NT2/D1 (cell line): ENCODE measurements at regions not wholly inside any gene's neighbourhood (a gene's known extent, or its start where the extent isn't known, plus 50 kb on each side); places are given as distances from the start of the nearest gene placed in this dataset.

ENCODE experiments used
- DNase-seq: peaks from one replicate; pipeline ENCODE4 v3.0.0-alpha.2; 2011; ENCODE audit warnings: low read depth, low spot score
- H3K27me3 ChIP-seq: 2 replicates; pipeline ENCODE4 v1.6.0; 2011; ENCODE audit warnings: mild to moderate bottlenecking; ENCODE audit not compliant: insufficient read length, insufficient read depth
- H3K36me3 ChIP-seq: 2 replicates; pipeline ENCODE4 v1.6.1; 2011; ENCODE audit warnings: mild to moderate bottlenecking, low read length, mixed read lengths; ENCODE audit not compliant: insufficient read depth, insufficient read length
- H3K4me1 ChIP-seq: 2 replicates; pipeline ENCODE4 v1.5.1; 2011; ENCODE audit not compliant: insufficient read depth, insufficient read length
- H3K4me3 ChIP-seq: 2 replicates; pipeline ENCODE4 v1.5.1; 2011; ENCODE audit warnings: low read depth; ENCODE audit not compliant: insufficient read length
- H3K9ac ChIP-seq: 2 replicates; pipeline ENCODE4 v1.6.0; 2011; ENCODE audit warnings: low read depth; ENCODE audit not compliant: insufficient read length
- H3K9me3 ChIP-seq: 2 replicates; pipeline ENCODE4 v1.5.1; 2011; ENCODE audit warnings: mild to moderate bottlenecking, low read length; ENCODE audit not compliant: insufficient read depth
- SUZ12 ChIP-seq: IDR thresholded peaks from 2 replicates; pipeline ENCODE4 v1.6.1; 2011; ENCODE audit not compliant: insufficient read length, insufficient read depth; ENCODE audit errors: extremely low read depth
- YY1 ChIP-seq: IDR thresholded peaks from 2 replicates; pipeline ENCODE4 v1.6.1; 2011; ENCODE audit not compliant: insufficient read length, insufficient read depth
- ZNF274 ChIP-seq: IDR thresholded peaks from 2 replicates; pipeline ENCODE4 v1.6.1; 2011; ENCODE audit warnings: mild to moderate bottlenecking, low read depth, low read length

DNA sequence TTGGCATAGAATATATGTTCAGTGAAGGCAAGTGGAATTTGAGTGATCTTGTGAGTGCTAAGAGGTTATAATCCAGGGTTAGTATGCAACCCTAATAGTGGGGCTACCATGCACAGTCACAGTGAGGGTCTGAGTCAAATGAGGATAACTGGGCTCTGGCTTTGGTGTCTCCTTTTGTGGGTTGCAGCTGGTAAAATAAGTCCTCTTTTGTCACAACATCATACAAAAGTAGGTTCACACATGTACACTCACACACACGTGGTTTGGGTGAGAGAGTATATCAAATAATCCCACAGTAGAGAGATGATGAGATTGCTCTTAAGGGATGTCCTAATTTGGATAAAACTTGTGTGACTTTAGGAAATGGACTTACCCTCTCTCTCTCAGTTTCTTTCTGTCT lies 79.6 kb upstream of the EOLA2 start:
- no peak overlapping the region for H3K4me3 ChIP-seq
- no peaks in the 10 kb centered on the region for H3K27me3 ChIP-seq
- H3K9me3 ChIP-seq: no peaks in the 10 kb centered on the region
- TF ChIP-seq SUZ12 (no peak), YY1 (no peak), ZNF274 (no peak)
- no peak overlapping the region for H3K9ac ChIP-seq
- H3K36me3 ChIP-seq: no peaks in the 10 kb centered on the region
- no peaks in the 10 kb centered on the region for H3K4me1 ChIP-seq
- no peak for DNase-seq

DNA sequence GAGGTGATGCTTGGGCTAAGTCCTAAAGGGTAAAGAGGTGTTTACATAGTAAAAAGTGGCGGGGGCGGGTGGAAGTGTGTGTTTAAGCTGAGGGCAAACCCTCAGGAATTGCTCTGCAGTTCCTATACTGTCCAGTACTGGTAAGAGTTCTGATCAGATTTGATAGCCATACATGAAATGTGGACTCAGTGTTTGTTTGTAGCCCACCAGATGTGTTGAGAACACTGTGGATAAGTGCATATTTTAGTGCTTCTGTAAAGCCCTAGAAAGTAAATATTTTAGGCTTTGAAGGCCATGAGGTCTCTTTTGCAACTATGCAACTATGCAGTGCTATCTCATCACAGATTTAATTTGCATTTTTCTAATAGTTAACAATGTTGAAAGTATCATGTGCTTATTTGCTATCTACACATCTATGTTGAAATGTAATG lies 80.7 kb upstream of the EOLA2 start:
- TF ChIP-seq SUZ12: no peak
- no peak for TF ChIP-seq ZNF274
- TF ChIP-seq YY1: no peak
- H3K27me3 ChIP-seq: no peaks in the 10 kb centered on the region
- no peaks in the 10 kb centered on the region for H3K9me3 ChIP-seq
- no peaks in the 10 kb centered on the region for H3K4me1 ChIP-seq
- DNase-seq: no peak
- no peaks in the 10 kb centered on the region for H3K36me3 ChIP-seq
- no peak overlapping the region for H3K4me3 ChIP-seq
- H3K9ac ChIP-seq: no peak overlapping the region

DNA sequence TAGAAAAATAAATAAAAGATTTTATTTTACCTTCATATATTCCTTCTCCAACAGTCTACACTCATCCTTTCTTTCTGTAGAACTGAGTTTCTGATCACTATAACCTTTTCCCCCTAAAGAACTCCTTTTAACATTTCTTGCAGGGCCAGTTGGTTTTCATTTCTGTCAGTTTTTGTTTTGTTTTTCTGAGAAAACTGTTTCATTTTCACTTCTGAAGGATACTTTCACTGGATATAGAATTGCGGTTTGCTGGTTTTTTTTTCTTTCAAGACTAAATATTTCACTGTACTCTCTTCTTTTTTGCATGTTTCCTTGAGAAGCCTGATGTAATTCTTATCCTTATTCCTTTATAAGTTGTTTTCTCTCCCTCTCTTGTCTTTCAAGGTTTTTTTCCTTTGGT lies 90.4 kb upstream of the EOLA2 start:
- no peak overlapping the region for H3K9ac ChIP-seq
- no peak for DNase-seq

DNA sequence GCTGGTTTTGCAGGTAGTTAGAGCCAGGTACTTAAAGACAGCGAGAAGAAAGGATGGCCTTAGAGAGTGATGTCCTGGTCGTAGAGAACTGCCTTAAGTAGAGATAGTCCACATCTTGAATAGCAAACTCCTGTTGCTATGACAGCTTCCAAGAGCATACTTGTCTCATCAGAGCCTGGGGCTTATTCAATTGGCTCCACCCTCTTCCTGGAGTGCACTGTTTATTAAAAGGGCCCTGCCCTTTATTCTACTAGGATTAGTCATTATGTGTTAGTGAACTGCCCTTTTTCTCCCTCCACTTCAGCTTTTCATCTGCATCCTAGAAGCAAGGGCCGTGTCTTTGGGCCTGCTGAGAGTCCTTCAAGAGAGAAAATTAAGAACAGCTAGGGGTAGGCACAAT lies 94.5 kb upstream of the EOLA2 start:
- Histone ChIP-seq H3K4me1 (no peaks in the 10 kb centered on the region), H3K27me3 (no peaks in the 10 kb centered on the region), H3K9ac (no peak overlapping the region), H3K4me3 (no peak overlapping the region), H3K36me3 (no peaks in the 10 kb centered on the region), H3K9me3 (no peaks in the 10 kb centered on the region)
- no peak for TF ChIP-seq YY1
- no peak for TF ChIP-seq ZNF274
- TF ChIP-seq SUZ12: no peak
- DNase-seq: peak; percentile 2

More for the DNA sequence above, 90.4 kb upstream of the EOLA2 start:
- no peaks in the 10 kb centered on the region for H3K36me3 ChIP-seq
- H3K9me3 ChIP-seq: no peaks in the 10 kb centered on the region
- no peaks in the 10 kb centered on the region for H3K4me1 ChIP-seq
- no peak overlapping the region for H3K4me3 ChIP-seq
- H3K27me3 ChIP-seq: no peaks in the 10 kb centered on the region
- TF ChIP-seq YY1 (no peak), ZNF274 (no peak), SUZ12 (no peak)

DNA sequence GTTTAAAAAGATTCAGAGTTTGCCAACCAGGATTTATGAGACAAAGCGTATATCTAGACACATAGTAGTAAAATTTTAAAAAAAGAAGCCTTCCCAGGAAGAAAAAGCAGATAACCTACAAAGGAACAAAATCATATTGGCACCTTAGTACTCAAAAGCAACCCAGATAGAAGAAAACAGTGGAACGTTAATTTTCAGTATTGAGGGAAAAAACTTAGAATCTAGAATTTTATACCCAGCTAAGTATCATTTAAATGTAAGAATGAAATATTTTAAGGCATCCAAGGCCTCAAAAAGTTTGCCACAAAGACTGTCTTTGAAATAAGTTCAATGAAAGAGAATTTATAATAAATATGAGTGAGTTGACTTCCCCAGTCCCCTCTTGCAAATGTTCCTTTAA lies 96.5 kb upstream of the EOLA2 start:
- no peaks in the 10 kb centered on the region for H3K27me3 ChIP-seq
- no peak for DNase-seq
- H3K4me1 ChIP-seq: no peaks in the 10 kb centered on the region
- no peak overlapping the region for H3K9ac ChIP-seq
- H3K9me3 ChIP-seq: no peaks in the 10 kb centered on the region
- H3K4me3 ChIP-seq: no peak overlapping the region
- no peak for TF ChIP-seq ZNF274
- no peak for TF ChIP-seq YY1
- no peak for TF ChIP-seq SUZ12
- no peaks in the 10 kb centered on the region for H3K36me3 ChIP-seq

DNA sequence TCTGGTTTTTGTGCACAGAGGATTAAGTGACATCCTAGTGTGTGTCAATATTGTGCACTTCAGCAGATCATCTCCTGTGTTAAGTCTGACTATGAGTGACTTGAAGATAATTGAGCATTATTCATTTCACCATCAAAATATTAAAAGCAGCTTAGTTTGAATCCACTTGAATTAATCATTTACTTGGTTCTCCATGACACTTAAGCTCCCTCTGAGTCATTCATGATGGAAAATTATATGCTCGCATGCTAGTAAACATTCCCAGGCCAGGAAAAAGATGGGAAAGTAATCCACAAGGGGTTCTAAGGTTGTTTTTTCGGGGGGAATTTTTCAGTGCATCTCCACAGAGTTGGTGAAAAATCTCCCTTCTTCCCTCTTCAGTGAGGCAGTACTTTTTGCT lies 97.2 kb upstream of the EOLA2 start:
- no peaks in the 10 kb centered on the region for H3K4me1 ChIP-seq
- no peak overlapping the region for H3K9ac ChIP-seq
- H3K4me3 ChIP-seq: no peak overlapping the region
- no peak for TF ChIP-seq YY1
- TF ChIP-seq SUZ12: no peak
- no peak for TF ChIP-seq ZNF274
- no peak for DNase-seq
- H3K9me3 ChIP-seq: no peaks in the 10 kb centered on the region
- no peaks in the 10 kb centered on the region for H3K36me3 ChIP-seq
- no peaks in the 10 kb centered on the region for H3K27me3 ChIP-seq

DNA sequence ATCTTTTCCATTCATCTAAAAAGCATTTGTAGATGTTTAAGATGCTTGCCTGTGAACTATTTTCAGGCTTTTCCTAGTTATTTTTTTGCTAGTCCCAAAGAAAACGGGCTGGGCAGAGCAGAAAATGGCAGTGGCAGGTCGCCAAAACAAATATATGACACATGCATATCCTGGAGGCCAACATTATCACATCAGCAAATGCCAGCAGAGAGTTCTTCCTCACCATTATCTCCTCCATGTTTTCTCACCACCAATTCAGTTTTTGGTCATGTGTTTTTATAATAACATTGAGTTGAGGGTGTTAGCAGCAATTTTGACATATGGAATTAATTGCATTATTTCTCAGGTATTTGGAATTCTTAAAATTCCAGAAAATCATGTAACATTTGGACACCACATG lies 97.9 kb upstream of the EOLA2 start:
- no peak for TF ChIP-seq YY1
- no peak for TF ChIP-seq ZNF274
- no peak for TF ChIP-seq SUZ12

DNA sequence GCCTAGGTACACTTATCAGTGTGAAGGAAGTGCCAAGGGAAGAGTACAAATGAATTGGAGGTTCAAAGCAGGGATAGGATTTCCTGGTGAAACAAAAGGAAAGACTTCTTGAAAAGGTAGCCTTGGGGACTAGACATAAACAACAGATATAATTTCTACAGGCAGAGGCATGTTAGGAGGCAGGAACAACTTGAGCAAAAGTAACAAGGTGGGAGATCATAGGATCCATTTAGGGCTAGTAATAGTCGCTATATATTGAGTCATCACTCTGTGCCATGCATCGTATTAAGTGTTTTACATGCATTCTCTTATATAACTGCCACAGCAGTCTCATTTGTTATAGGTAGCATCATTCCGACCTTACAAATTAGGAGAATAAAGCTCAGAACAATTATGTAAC lies 98.3 kb upstream of the EOLA2 start:
- Histone ChIP-seq H3K4me3 (no peak overlapping the region), H3K36me3 (no peaks in the 10 kb centered on the region), H3K4me1 (no peaks in the 10 kb centered on the region), H3K9me3 (no peaks in the 10 kb centered on the region), H3K9ac (no peak overlapping the region), H3K27me3 (no peaks in the 10 kb centered on the region)
- TF ChIP-seq YY1 (no peak), SUZ12 (no peak), ZNF274 (no peak)
- no peak for DNase-seq

More for the DNA sequence above, 97.9 kb upstream of the EOLA2 start:
- Histone ChIP-seq H3K4me3 (no peak overlapping the region), H3K36me3 (no peaks in the 10 kb centered on the region), H3K4me1 (no peaks in the 10 kb centered on the region), H3K27me3 (no peaks in the 10 kb centered on the region), H3K9ac (no peak overlapping the region), H3K9me3 (no peaks in the 10 kb centered on the region)
- no peak for DNase-seq
